H1 (cell line): ENCODE measurements at regions not wholly inside any gene's neighbourhood (a gene's known extent, or its start where the extent isn't known, plus 50 kb on each side); places are given as distances from the start of the nearest gene placed in this dataset.

Source experiments
- CTCF ChIA-PET: fragments of 300-600 bp; sonication (Branson Sonifier 250); formaldehyde crosslinking; loops from one replicate; lab custom pipeline; 2021; ENCODE audit not compliant: partially characterized antibody; lab: Charles Lee
- POLR2A ChIA-PET: fragments of 300-600 bp; sonication (Branson Sonifier 250); formaldehyde crosslinking; loops from one replicate; lab custom pipeline; 2021; ENCODE audit warnings: inconsistent platforms; ENCODE audit not compliant: partially characterized antibody; lab: Charles Lee
- DNase-seq, 2 experiments: peaks; one replicate each; pipeline versions ENCODE4 v3.0.0 to v3.0.0-alpha.2; 2010 to 2022; ENCODE audit warnings: low spot score in 2 of 2, low read depth in 1 of 2, mixed read lengths in 1 of 2
- FAIRE-seq: peaks from 2 replicates; lab custom pipeline; 2011; peaks lifted over from hg19 to GRCh38; lab: Jason Lieb, UNC
- H2AFZ ChIP-seq: 2 replicates; pipeline ENCODE4 v1.8.1; 2012; ENCODE audit warnings: low read length, inconsistent platforms
- H2AK5ac ChIP-seq: 2 replicates; pipeline ENCODE4 v1.6.1; 2013; ENCODE audit warnings: low read depth, low read length
- H2BK120ac ChIP-seq: replicated peaks from 2 replicates; pipeline ENCODE3; 2013; ENCODE audit warnings: low read depth, low read length, inconsistent platforms
- H2BK12ac ChIP-seq: 2 replicates; pipeline ENCODE4 v1.6.1; 2013; ENCODE audit warnings: low read depth, low read length
- H2BK15ac ChIP-seq: 2 replicates; pipeline ENCODE4 v1.6.1; 2013; ENCODE audit warnings: low read length
- H2BK20ac ChIP-seq: 2 replicates; pipeline ENCODE4 v1.6.1; 2013; ENCODE audit warnings: low read length
- H2BK5ac ChIP-seq: 2 replicates; pipeline ENCODE4 v1.6.1; 2013; ENCODE audit warnings: low read depth, low read length
- H3K14ac ChIP-seq: 2 replicates; pipeline ENCODE4 v1.6.1; 2013; ENCODE audit warnings: inconsistent platforms; ENCODE audit not compliant: insufficient read length
- H3K18ac ChIP-seq: 2 replicates; pipeline ENCODE4 v1.6.1; 2013; ENCODE audit warnings: low read length; ENCODE audit errors: extremely low read depth
- H3K23ac ChIP-seq: 2 replicates; pipeline ENCODE4 v1.6.1; 2013; ENCODE audit warnings: inconsistent platforms; ENCODE audit not compliant: insufficient read length
- H3K23me2 ChIP-seq: 2 replicates; pipeline ENCODE4 v1.6.1; 2013; ENCODE audit warnings: low read depth, low read length
- H3K27ac ChIP-seq: 2 replicates; pipeline ENCODE4 v1.6.1; 2011; ENCODE audit warnings: low read depth, low read length, inconsistent platforms
- H3K27me3 ChIP-seq, 4 experiments: replicated peaks in 1 of 4; 1 replicate in 1 of 4; 2 replicates in 3 of 4; pipeline versions ENCODE4 v1.6.1 to v1.8.1; 2011 to 2013; ENCODE audit warnings: low read length in 3 of 4, mild to moderate bottlenecking in 3 of 4, inconsistent platforms in 2 of 4, mixed read lengths in 2 of 4, moderate library complexity in 1 of 4; ENCODE audit not compliant: control insufficient read depth in 3 of 4, insufficient read depth in 3 of 4; ENCODE audit errors: extremely low read depth in 1 of 4
- H3K36me3 ChIP-seq, 4 experiments: 2 replicates each; pipeline versions ENCODE4 v1.6.1 to v1.8.1; 2011 to 2013; ENCODE audit warnings: mild to moderate bottlenecking in 4 of 4, low read length in 3 of 4, moderate library complexity in 2 of 4, control low read depth in 1 of 4, inconsistent platforms in 1 of 4; ENCODE audit not compliant: insufficient read depth in 4 of 4, control insufficient read depth in 2 of 4
- H3K4ac ChIP-seq: replicated peaks from 2 replicates; pipeline ENCODE3; 2013; ENCODE audit warnings: low read length, low read depth, mixed read lengths, inconsistent platforms; ENCODE audit not compliant: insufficient read length
- H3K4me1 ChIP-seq, 4 experiments: replicated peaks in 1 of 4; 1 replicate in 1 of 4; 2 replicates in 3 of 4; pipeline versions ENCODE4 v1.6.1 to v1.8.1; 2011 to 2013; ENCODE audit warnings: low read length in 3 of 4, inconsistent platforms in 2 of 4, mixed read lengths in 1 of 4; ENCODE audit not compliant: insufficient read depth in 4 of 4, control insufficient read depth in 3 of 4
- H3K4me2 ChIP-seq, 2 experiments: 2 replicates each; pipeline versions ENCODE4 v1.6.1 to v1.8.1; 2011 to 2013; ENCODE audit warnings: low read depth in 2 of 2, low read length in 2 of 2, control low read depth in 1 of 2, inconsistent platforms in 1 of 2, mild to moderate bottlenecking in 1 of 2; ENCODE audit not compliant: insufficient read depth in 1 of 2
- H3K4me3 ChIP-seq, 4 experiments: fragments of 200-600, 300-600 bp in 1 of 4; sonication (generic), shearing (Covaris generic), sonication (Bioruptor Twin) in 1 of 4; 2 replicates each; pipeline versions ENCODE4 v1.5.1 to v1.8.1; 2011 to 2016; ENCODE audit warnings: low read length in 4 of 4, low read depth in 3 of 4, control low read depth in 2 of 4, inconsistent platforms in 2 of 4, mild to moderate bottlenecking in 2 of 4, mixed read lengths in 1 of 4, moderate library complexity in 1 of 4; ENCODE audit not compliant: insufficient read depth in 2 of 4; ENCODE audit errors: extremely low read depth in 1 of 4
- H3K56ac ChIP-seq: replicated peaks from 2 replicates; pipeline ENCODE3; 2013; ENCODE audit warnings: low read depth, mild to moderate bottlenecking, mixed read lengths, low read length, inconsistent platforms; ENCODE audit not compliant: insufficient read length
- H3K79me1 ChIP-seq: 2 replicates; pipeline ENCODE4 v1.6.1; 2013; ENCODE audit warnings: low read depth, low read length, control low read depth
- H3K79me2 ChIP-seq, 2 experiments: 2 replicates each; pipeline versions ENCODE4 v1.6.1 to v1.8.1; 2012 to 2013; ENCODE audit warnings: low read length in 2 of 2, mild to moderate bottlenecking in 2 of 2, inconsistent platforms in 1 of 2; ENCODE audit not compliant: insufficient read depth in 2 of 2, control insufficient read depth in 1 of 2
- H3K9ac ChIP-seq, 4 experiments: replicated peaks in 1 of 4; 1 replicate in 1 of 4; 2 replicates in 3 of 4; pipeline versions ENCODE4 v1.6.1 to v1.8.1; 2011 to 2013; ENCODE audit warnings: low read depth in 3 of 4, low read length in 3 of 4, control low read depth in 2 of 4, mild to moderate bottlenecking in 2 of 4, moderate library complexity in 2 of 4, inconsistent platforms in 1 of 4; ENCODE audit errors: extremely low read depth in 1 of 4
- H3K9me3 ChIP-seq, 2 experiments: 2 replicates each; pipeline versions ENCODE4 v1.6.1 to v1.8.1; 2012 to 2013; ENCODE audit warnings: mild to moderate bottlenecking in 2 of 2, moderate library complexity in 2 of 2, control low read depth in 1 of 2, inconsistent platforms in 1 of 2, low read depth in 1 of 2, low read length in 1 of 2, mixed read lengths in 1 of 2; ENCODE audit not compliant: insufficient read depth in 2 of 2
- H4K20me1 ChIP-seq, 2 experiments: replicated peaks in 1 of 2; 2 replicates each; pipeline versions ENCODE3 to v1.8.1; 2011 to 2013; ENCODE audit warnings: inconsistent platforms in 2 of 2, low read length in 2 of 2, mild to moderate bottlenecking in 1 of 2; ENCODE audit not compliant: insufficient read depth in 2 of 2, control insufficient read depth in 1 of 2
- H4K5ac ChIP-seq: 2 replicates; pipeline ENCODE4 v1.6.1; 2013; ENCODE audit warnings: low read length, low read depth, mixed read lengths, inconsistent platforms; ENCODE audit not compliant: insufficient read length
- H4K8ac ChIP-seq: 2 replicates; pipeline ENCODE4 v1.8.0; 2013; ENCODE audit warnings: mild to moderate bottlenecking, moderate library complexity, low read length, inconsistent platforms; ENCODE audit not compliant: insufficient read depth; ENCODE audit errors: extremely low read depth
- H4K91ac ChIP-seq: replicated peaks from 2 replicates; pipeline ENCODE3; 2013; ENCODE audit warnings: low read length, mixed read lengths, inconsistent platforms; ENCODE audit not compliant: insufficient read length
- GTF2F1 ChIP-seq: IDR thresholded peaks from 2 replicates; pipeline ENCODE4 v1.6.1; 2012; ENCODE audit warnings: low read depth, low read length, improper control_type of control experiment, borderline replicate concordance
- PHF8 ChIP-seq: fragments of 200-600 bp; sonication (generic); conservative IDR thresholded peaks from 2 replicates; pipeline ENCODE4 v1.7.1; 2012; ENCODE audit warnings: low read depth, mild to moderate bottlenecking, inconsistent platforms, low read length, moderate library complexity
- SP4 ChIP-seq: IDR thresholded peaks from 2 replicates; pipeline ENCODE4 v1.6.1; 2012; ENCODE audit warnings: low read length, inconsistent platforms
- USF2 ChIP-seq: IDR thresholded peaks from 2 replicates; pipeline ENCODE4 v1.6.1; 2011; ENCODE audit warnings: low read length, improper control_type of control experiment
- whole genome bisulfite sequencing, 2 experiments: shearing (Covaris generic) in 1 of 2; methylation state at CpG; one replicate each; pipeline versions ENCODE4 v1.1.6 to v1.1.7; 2013 to 2015; ENCODE audit warnings: low lambda C conversion rate in 2 of 2, mixed read lengths in 2 of 2, inconsistent platforms in 1 of 2, low coverage in 1 of 2, missing lambda C conversion rate in 1 of 2; ENCODE audit not compliant: insufficient replicate concordance in 2 of 2, insufficient coverage in 1 of 2, insufficient read length in 1 of 2; ENCODE audit errors: extremely low coverage in 1 of 2, missing lambda C conversion rate in 1 of 2; 5-methylcytosine and 5-hydroxymethylcytosine counted together

- H2AK5ac ChIP-seq: peak overlapping the region; percentile 65; the same call in 1 of the 2 replicates
- H4K8ac ChIP-seq: no peak overlapping the region
- H3K79me1 ChIP-seq: no peaks in the 10 kb centered on the region
- H3K23ac ChIP-seq: no peak overlapping the region
- H3K18ac ChIP-seq: peak overlapping the region; percentile 38; the same call in 1 of the 2 replicates
- H2BK15ac ChIP-seq: no peak overlapping the region
- H3K9me3 ChIP-seq: no peaks in the 10 kb centered on the region
- H3K36me3 ChIP-seq: no peaks in the 10 kb centered on the region
- FAIRE-seq: peak; percentile 48
- H3K79me2 ChIP-seq: no peaks in the 10 kb centered on the region
- no peaks in the 10 kb centered on the region for H3K27me3 ChIP-seq
- WGBS, 2 experiments: 11% methylated on average over 1 of the region's 1 CpG; no CpG with 5 or more reads in 1 of the 2 experiments
- H4K20me1 ChIP-seq: no peaks in the 10 kb centered on the region
- H3K4me3 ChIP-seq: 0 out of 8 replicates have a peak overlapping the region, but pooled peaks of 2 of the 4 experiments have one; percentile 8 to 10
- H2BK20ac ChIP-seq: no peak overlapping the region
- DNase-seq: no peak
- no peak overlapping the region for H4K91ac ChIP-seq
- no peaks in the 10 kb centered on the region for H3K23me2 ChIP-seq
- H4K5ac ChIP-seq: no peak overlapping the region
- no peak overlapping the region for H2BK5ac ChIP-seq
- H2BK120ac ChIP-seq: no peak overlapping the region
- peak overlapping the region; percentile 52 to 67 for H3K4me2 ChIP-seq
- no peak overlapping the region for H3K56ac ChIP-seq
- CTCF ChIA-PET: interaction anchor here (1.0 kb wide), 1 partner anchor 9 kb away, joined by 3 read pairs; no protein-coding TSS in a partner anchor
- H3K9ac ChIP-seq: no peak overlapping the region
- no peak overlapping the region for H3K14ac ChIP-seq
- H3K27ac ChIP-seq: no peak overlapping the region
- H3K4me1 ChIP-seq: peaks cover 6 to 17% (median 10%) of the 10 kb centered on the region in 4 experiments
- TF ChIP-seq GTF2F1 (no peak), PHF8 (no peak), SP4 (no peak), USF2 (no peak)
- TF ChIP-seq, all 59 proteins: peak for 0
- Histone ChIP-seq H2BK12ac (no peak overlapping the region), H2AFZ (no peak overlapping the region), H3K4ac (no peak overlapping the region)
- POLR2A ChIA-PET: interaction anchor here (1.1 kb wide), 1 partner anchor 8 kb away, joined by 3 read pairs; no protein-coding TSS in a partner anchor
These were observed 286.4 kb downstream of the PCNX1 start for GRCh38 chr14:71193663-71194062.
